Fibroblast of skin of right quadriceps (primary cell): ENCODE measurements at regions not wholly inside any gene's neighbourhood (a gene's known extent, or its start where the extent isn't known, plus 50 kb on each side); places are given as distances from the start of the nearest gene placed in this dataset.
"Not testable (repeated sequence)": the region's sequence is repeated elsewhere in the genome, so short reads cannot be mapped to it uniquely, and the experiment has no call there.

Experiments
- DNase-seq: peaks from one replicate; pipeline ENCODE4 v3.0.0-alpha.2; 2013

DNA sequence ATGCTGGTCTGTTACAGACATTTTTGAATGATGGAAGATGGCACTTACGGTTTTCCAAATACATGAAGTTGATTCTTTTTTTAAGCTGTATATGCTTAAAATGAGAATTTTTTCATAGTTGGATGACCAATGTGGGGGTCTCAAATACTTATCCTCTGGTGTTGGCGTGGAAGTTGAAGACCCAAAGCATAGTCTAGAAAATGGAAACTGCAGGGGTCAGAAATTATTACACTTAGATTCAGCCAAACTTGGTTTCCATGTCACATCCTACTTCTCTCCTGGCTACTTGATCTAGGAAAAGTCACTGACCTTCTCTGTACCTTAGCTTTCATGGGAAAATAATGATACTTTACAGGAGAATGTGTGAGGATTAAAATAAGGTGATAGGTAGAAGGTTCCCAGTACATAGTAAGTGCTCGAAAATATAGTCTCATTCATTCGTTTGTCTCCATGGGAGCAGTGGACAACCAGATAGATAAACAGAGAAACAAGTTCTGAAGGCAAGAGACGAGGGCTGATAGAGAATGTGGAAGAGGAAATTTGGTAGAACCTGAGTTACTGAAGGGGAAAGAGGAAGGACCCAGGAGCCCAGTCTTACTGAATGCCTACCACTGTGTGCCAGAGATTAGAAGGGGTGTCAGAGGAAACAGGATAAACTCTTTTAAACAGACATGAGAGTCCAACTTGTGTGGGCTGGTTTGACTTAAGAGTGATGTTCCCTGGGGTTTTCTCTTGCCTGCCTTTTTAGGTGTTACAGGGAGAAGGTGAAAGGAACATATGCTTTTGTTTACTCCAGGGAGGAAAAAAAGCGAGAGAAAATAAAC is 560.3 kb upstream of the KLF4 start:
- no peak for DNase-seq

GRCh38 chr9:108049026-108049607 is 559.5 kb upstream of the KLF4 start:
- peak; percentile 97 for DNase-seq

- peak; percentile 11 for DNase-seq
Measured at GRCh38 chr9:108048406-108049025, 558.9 kb upstream of the KLF4 start.

DNA sequence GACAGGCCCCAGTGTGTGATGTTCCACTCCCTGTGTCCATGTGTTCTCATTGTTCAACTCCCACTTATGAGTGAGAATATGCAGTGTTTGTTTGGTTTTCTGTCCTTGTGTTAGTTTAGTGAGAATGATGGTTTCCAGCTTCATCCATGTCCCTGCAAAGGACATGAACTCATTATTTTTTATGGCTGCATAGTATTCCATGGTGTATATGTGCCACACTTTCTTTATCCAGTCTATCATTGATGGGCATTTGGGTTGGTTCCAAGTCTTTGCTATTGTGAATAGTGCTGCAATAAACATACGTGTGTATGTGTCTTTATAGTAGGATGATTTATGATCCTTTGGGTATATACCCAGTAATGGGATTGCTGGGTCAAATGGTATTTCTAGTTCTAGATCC is 558.2 kb upstream of the KLF4 start:
- DNase-seq = not testable (repeated sequence)

DNA sequence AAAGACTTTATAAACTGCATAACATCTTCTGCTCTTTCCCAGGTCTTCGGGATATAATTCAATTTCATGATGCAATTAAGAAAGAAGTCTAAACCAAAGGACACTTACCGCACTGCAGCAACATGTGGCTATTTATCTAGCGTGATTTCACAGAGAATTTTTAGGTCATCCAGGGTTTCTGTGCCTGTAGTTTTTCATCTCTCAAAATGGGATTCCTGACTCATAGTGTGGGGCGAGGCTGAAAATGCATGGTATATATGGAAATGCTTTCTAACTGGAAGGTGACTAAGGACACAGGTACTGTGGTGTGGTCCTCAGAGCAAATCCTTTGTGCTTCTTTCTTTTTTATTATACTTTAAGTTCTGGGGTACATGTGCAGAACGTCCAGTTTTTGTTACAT is 557.7 kb upstream of the KLF4 start:
- DNase-seq = peak; percentile 39

DNA sequence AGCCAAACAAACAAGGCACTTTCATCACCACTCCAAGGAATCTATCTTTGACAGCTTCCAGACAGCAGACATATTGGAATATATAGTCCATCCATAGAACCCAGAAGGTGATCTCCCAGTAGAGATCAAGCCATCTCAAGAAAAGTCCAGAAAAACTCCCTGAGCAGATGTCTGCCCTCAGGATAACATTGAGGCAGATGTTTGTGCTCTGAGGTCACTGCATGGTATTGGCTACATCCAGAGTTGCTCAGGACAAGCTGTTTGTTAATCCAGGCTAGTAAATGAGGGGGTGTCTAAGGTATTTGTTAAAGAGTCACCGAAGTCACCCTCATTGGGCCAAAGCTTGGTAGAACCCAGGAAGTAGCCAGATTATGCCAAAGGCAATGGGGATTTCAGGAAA is 556.3 kb upstream of the KLF4 start:
- no peak for DNase-seq

GRCh38 chr9:108043585-108043984 is 554.0 kb upstream of the KLF4 start:
- DNase-seq = no peak

DNA sequence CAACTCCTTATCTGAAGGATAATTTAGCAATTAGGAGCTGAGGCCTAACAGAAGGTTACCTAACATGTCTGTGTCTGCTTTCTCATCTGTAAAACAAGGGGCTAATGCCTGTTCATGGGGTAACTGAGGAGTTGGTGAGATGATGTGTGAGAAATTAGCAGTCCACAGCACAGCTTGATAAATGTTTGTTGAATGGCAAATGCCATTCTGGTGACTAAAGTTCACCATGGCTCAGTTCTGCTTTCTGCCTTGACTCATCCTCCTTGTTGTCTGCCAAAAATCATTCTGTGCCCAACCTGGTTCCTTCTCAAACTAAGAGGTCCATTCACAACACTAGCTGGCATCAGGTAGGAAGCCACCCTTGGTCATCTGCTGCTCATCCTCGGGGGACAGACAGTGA is 552.0 kb upstream of the KLF4 start:
- DNase-seq = peak; percentile 84

DNA sequence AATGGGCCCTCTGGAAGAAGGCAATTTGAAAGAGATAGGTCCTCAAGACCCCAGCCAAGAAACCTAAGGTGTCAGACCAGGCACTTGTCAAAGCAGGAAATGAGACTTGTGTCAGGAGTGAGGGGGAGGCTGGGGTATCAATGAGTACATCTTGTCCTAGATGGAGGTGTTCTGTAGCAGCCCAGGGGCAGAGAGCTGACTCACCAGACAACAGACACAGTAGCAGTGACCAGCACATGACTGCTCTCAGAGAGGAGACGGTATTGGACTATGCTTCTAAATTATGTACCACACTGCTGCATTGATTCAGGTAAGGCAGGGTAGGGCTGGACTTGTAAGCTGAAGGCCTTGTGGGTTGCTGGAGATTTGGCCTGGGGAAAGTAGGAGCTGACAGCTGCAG is 551.2 kb upstream of the KLF4 start:
- DNase-seq = peak; percentile 27

- DNase-seq = peak; percentile 31
Measured at GRCh38 chr9:108039493-108039892, 549.9 kb upstream of the KLF4 start.

DNA sequence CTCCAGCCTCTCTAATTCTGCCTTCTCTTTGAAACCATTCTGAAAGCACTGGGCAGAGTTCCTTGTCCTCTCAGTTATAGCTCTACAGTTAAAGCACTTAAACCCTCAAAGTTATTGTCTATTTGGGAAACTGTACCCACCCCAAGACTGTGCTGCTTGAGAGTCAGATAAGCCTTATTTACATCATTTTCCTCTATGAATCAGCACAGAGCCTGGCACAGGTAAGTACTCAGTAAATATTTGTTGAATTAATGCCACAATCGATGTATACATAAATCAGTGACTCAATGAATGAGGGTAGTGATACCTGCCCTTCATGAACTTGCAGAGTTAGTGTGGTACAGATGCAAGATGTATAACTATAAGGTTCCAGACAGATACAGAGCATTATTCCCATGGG is 549.4 kb upstream of the KLF4 start:
- DNase-seq = no peak

DNA sequence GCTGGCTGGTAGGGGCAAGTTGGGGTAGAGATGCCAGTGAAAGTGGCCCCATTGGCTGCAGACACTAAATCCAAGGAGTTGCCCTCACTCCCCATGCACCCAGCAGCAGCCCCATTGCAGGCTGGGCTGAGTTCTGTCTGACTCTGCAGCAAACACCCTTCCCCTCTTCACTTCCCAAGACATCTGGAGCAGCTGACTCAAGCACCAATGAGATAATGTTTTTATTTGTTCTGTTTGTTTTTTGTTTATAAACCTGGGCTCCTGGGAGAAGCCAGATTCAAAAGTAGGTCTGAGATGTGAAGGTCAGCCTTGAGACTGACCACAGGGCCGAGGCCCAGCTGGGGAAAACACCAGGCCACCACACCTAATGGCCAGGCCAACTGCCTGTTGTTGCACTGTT is 545.9 kb upstream of the KLF4 start:
- DNase-seq = no peak

DNA sequence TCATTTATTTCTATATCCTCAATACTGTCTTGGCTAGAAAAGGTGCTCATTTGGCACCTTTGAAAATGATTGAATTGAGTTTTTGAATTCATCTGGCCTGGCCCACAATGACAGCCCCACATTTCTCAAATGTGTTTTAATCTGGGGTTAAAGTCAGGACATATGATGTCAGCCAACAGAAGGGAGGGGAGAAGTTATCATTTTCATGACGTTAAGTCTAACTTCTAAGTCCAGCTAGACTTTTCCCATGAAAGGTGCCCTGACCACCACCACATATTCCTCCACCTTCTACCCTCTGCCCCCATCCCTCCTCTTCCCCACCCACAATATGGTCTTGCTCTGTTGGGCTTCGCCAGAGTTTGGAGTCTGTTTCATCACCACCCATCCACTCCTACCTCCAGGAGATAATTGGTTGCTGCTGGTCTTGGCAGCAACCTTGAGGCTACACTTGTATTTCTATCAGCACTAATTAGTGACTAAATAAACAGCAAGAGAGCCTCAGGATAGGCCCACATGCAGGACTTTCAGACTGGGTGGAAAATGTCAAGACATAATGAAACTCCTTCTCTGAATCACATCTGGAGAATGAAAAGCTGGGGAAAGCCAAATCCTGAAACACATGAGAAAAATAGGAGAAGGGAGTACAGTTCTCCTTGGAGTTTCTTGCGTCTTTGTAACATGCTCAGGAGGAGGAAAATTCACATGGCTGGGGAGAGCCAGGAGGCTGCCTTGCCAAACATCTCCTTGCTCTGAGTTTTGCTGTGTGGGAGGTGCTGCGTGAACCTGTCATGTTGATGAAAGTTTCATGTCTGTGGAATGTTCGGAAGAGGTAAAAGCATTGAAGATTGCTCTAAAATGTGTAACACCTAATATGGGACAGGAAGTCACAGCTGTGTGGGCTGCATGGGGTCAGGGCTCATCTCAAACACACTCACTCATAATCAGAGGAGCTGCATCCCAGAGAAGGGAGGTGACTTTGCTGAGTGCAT is 544.7 kb upstream of the KLF4 start:
- DNase-seq = peak; percentile 50

DNA sequence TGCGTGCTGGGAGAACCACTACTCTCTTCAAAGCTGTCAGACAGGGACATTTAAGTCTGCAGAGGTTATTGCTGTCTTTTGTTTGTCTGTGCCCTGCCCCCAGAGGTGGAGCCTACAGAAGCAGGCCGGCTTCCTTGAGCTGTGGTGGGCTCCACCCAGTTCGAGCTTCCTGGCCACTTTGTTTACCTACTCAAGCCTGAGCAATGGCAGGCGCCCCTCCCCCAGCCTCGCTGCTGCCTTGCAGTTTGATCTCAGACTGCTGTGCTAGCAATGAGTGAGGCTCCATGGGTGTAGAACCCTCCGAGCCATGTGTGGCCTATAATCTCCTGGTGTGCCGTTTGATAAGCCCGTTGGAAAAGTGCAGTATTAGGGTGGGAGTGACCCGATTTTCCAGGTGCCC is 542.5 kb upstream of the KLF4 start:
- DNase-seq = not testable (repeated sequence)

DNA sequence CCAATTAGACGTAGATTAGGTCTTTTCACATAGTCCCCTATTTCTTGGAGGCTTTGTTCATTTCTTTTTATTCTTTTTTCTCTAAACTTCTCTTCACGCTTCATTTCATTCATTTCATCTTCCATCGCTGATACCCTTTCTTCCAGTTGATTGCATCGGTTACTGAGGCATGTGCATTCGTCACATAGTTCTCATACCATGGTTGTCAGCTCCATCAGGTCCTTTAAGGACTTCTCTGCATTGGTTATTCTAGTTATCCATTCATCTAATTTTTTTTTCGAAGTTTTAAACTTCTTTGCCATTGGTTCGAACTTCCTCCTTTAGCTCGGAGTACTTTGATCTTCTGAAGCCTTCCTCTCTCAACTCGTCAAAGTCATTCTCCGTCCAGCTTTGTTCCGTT is 541.7 kb upstream of the KLF4 start:
- DNase-seq = not testable (repeated sequence)

- not testable (repeated sequence) for DNase-seq
Measured at GRCh38 chr9:108026718-108027117, 537.1 kb upstream of the KLF4 start.

GRCh38 chr9:108024604-108025003 is 535.0 kb upstream of the KLF4 start:
- no peak for DNase-seq

DNA sequence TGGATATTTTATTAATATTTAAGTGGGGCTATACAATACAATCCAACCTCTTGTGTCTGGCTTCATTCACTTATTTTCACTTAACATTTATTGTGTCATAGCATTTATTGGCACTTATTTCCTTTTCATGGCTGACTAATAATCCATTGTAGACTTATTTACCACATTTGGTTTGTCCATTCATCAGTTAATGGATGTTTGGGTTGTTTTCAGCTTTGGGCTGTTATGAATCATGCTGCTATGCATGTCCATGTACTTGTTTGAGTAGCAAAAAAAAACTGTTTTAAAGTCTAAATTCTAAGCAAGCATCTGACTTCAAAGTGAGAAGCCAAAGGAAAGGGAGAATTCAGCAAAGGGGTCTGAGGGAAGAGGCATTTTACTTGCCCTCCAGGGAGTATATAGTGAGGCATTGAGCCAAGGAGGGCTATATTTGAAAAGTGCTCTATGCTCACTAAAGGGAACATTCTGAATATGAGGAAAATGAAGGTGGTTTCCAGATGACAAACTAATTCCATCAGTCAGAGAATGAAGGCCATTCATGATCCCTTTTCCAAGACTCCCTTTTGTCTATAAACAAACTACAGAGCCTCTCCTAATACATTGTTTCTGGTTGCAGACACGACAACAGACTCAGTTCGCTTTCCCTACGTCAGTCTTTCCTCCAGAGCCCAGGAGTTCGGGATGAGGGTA is 532.8 kb upstream of the KLF4 start:
- DNase-seq = no peak

- no peak for DNase-seq
Measured at GRCh38 chr9:108021096-108021710, 531.6 kb upstream of the KLF4 start.

DNA sequence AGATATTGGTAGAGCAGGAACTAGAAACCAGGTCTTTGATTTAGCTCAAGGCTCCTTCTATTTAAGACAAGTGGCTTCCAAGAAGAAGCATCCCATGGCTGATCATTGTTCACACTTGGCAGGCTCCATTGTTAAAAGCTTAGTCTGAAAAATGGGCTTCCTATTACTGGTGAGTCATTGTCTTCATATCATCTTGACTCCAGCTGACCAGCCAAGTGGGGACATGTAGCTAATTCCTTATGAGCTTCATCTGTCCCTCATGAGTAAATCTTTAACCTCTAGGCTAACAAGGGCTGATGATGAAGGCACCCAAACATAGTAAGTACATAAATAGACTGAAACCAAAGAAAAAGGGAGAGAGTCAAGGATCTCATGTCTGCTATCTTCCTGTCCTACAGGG is 530.3 kb upstream of the KLF4 start:
- DNase-seq = no peak

DNA sequence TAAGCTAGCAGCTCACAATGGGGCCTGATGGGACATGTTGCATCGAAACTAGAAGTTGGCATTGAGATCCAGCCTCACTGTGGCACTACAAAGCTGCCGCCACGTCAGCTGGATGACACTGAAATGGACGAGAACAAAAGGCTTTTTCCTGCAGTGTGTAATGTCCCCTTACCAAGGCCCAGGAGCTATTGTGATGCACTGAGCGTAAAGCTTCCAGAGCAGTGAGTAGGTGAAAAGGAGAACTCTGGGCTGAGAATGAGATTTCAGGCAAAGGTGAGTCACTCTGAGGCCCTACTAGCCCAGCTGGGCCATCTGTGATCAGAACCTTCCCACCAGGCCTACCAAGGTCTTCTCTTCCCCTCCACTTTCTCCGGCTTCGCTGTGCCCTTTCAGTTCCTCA is 528.1 kb upstream of the KLF4 start:
- no peak for DNase-seq

GRCh38 chr9:108016446-108016845 is 526.9 kb upstream of the KLF4 start:
- no peak for DNase-seq
